OCI-LY7 (cell line): ENCODE measurements at regions not wholly inside any gene's neighbourhood (a gene's known extent, or its start where the extent isn't known, plus 50 kb on each side); places are given as distances from the start of the nearest gene placed in this dataset.

Source experiments
- BruUV-seq: library from RNA; stranded (reverse); fragments of 400-500 nt; replicated peaks from 2 replicates; lab custom pipeline; 2021; lab: Mats Ljungman, UMichigan
- CTCF ChIA-PET: fragments of 300-600 bp; sonication (Branson Sonifier 250); formaldehyde crosslinking; loops from one replicate; lab custom pipeline; 2022; ENCODE audit warnings: antibody characterized with exemption; ENCODE audit not compliant: unreplicated experiment; lab: Charles Lee
- POLR2A ChIA-PET: fragments of 300-600 bp; sonication (Branson Sonifier 250); formaldehyde crosslinking; loops from one replicate; lab custom pipeline; 2022; ENCODE audit warnings: antibody characterized with exemption; lab: Charles Lee
- DNase-seq: peaks from one replicate; pipeline ENCODE4 v3.0.0-alpha.2; 2015; ENCODE audit warnings: low spot score
- H2AFZ ChIP-seq: fragments of 200-600 bp; sonication (generic), shearing (Covaris generic); 2 replicates; pipeline ENCODE4 v1.6.1; 2014; ENCODE audit warnings: mild to moderate bottlenecking, antibody characterized with exemption, low read length, moderate library complexity
- H3K27ac ChIP-seq: fragments of 200-600 bp; sonication (generic); 2 replicates; pipeline ENCODE4 v1.5.1; 2014; ENCODE audit warnings: mixed run types, low read depth, mild to moderate bottlenecking, moderate library complexity, low read length, inconsistent platforms; ENCODE audit not compliant: poor library complexity, severe bottlenecking
- H3K36me3 ChIP-seq: fragments of 200-600 bp; sonication (generic); 2 replicates; pipeline ENCODE4 v1.6.1; 2014; ENCODE audit warnings: mild to moderate bottlenecking, antibody characterized with exemption, low read length, moderate library complexity, mixed read lengths; ENCODE audit not compliant: insufficient read depth
- H3K4me1 ChIP-seq: fragments of 200-600 bp; sonication (generic); 2 replicates; pipeline ENCODE4 v1.5.1; 2014; ENCODE audit warnings: mild to moderate bottlenecking, low read length; ENCODE audit not compliant: insufficient read depth, poor library complexity, severe bottlenecking
- H3K4me2 ChIP-seq: fragments of 200-600 bp; sonication (generic); 2 replicates; pipeline ENCODE4 v1.6.1; 2014; ENCODE audit warnings: mild to moderate bottlenecking, low read length
- H3K4me3 ChIP-seq: fragments of 200-600 bp; sonication (generic); 2 replicates; pipeline ENCODE4 v1.5.1; 2014; ENCODE audit warnings: mild to moderate bottlenecking, low read depth, low read length; ENCODE audit not compliant: poor library complexity, severe bottlenecking
- H3K79me2 ChIP-seq: fragments of 200-600 bp; sonication (generic); 2 replicates; pipeline ENCODE4 v1.6.1; 2016; ENCODE audit warnings: low read depth, mild to moderate bottlenecking, low read length, moderate library complexity, mixed read lengths; ENCODE audit not compliant: insufficient read depth
- H3K9me2 ChIP-seq: fragments of 200-600 bp; sonication (generic); 2 replicates; pipeline ENCODE4 v1.6.1; 2016; ENCODE audit warnings: mild to moderate bottlenecking, low read length, mixed read lengths; ENCODE audit not compliant: insufficient read depth
- H3K9me3 ChIP-seq: fragments of 200-600 bp; sonication (generic); 2 replicates; pipeline ENCODE4 v1.6.1; 2014; ENCODE audit warnings: mild to moderate bottlenecking, mixed run types, low read length, mixed read lengths
- H4K20me1 ChIP-seq: fragments of 200-600 bp; sonication (generic); 2 replicates; pipeline ENCODE4 v1.6.1; 2014; ENCODE audit warnings: mild to moderate bottlenecking, antibody characterized with exemption, low read length, moderate library complexity, mixed read lengths; ENCODE audit not compliant: insufficient read depth
- CTCF ChIP-seq: fragments of 200-600 bp; sonication (generic); conservative IDR thresholded peaks from 2 replicates; pipeline ENCODE4 v1.5.1; 2014; ENCODE audit warnings: mild to moderate bottlenecking, antibody characterized with exemption, low read length, moderate library complexity, mixed read lengths
- EZH2phosphoT487 ChIP-seq: fragments of 200-600 bp; sonication (generic); IDR thresholded peaks from 2 replicates; pipeline ENCODE4 v1.6.1; 2018; ENCODE audit warnings: low read depth, borderline replicate concordance, mild to moderate bottlenecking, mixed run types, antibody characterized with exemption, low read length, moderate library complexity, mixed read lengths
- intact Hi-C: fragments of 100-400 bp; cut with micrococcal nuclease; formaldehyde crosslinking; loops from one replicate; pipeline ENCODE4 v1.10.0; 2022; ENCODE audit not compliant: unreplicated experiment

- H4K20me1 ChIP-seq = no peaks in the 10 kb centered on the region
- no peak for DNase-seq
- POLR2A ChIA-PET = no interaction called here
- CTCF ChIA-PET = no interaction called here
- no peak overlapping the region for H3K27ac ChIP-seq
- H3K4me2 ChIP-seq = no peak overlapping the region
- H3K36me3 ChIP-seq = no peaks in the 10 kb centered on the region
- TF ChIP-seq CTCF (no peak), EZH2phosphoT487 (no peak)
- H3K9me3 ChIP-seq = no peaks in the 10 kb centered on the region
- no peak overlapping the region for H2AFZ ChIP-seq
- intact Hi-C loops = no loop called here
- no peaks in the 10 kb centered on the region for H3K79me2 ChIP-seq
- no TSS peak for BruUV-seq
- H3K4me1 ChIP-seq = no peaks in the 10 kb centered on the region
- no peak overlapping the region for H3K4me3 ChIP-seq
- H3K9me2 ChIP-seq = no peaks in the 10 kb centered on the region
Observed at GRCh38 chr2:6694555-6694954, 171.2 kb downstream of the CMPK2 start.

- H3K4me1 ChIP-seq = no peaks in the 10 kb centered on the region
- TF ChIP-seq CTCF = no peak
- TF ChIP-seq EZH2phosphoT487 = no peak
- H3K27ac ChIP-seq = no peak overlapping the region
- no peak for DNase-seq
- H3K79me2 ChIP-seq = no peaks in the 10 kb centered on the region
- H3K9me2 ChIP-seq = no peaks in the 10 kb centered on the region
- POLR2A ChIA-PET = interaction anchor here (0.5 to 1.2 kb wide), 3 partner anchors 25 to 1379 kb away, joined by 3 to 6 read pairs (median 4); no protein-coding TSS in a partner anchor
- H3K36me3 ChIP-seq = no peaks in the 10 kb centered on the region
- no peak overlapping the region for H2AFZ ChIP-seq
- intact Hi-C loops = no loop called here
- H3K4me3 ChIP-seq = no peak overlapping the region
- H3K9me3 ChIP-seq = peaks cover 8% of the 10 kb centered on the region; the same call in 1 of the 2 replicates
- H4K20me1 ChIP-seq = no peaks in the 10 kb centered on the region
- CTCF ChIA-PET = no interaction called here
- no peak overlapping the region for H3K4me2 ChIP-seq
- no TSS peak for BruUV-seq
Observed at GRCh38 chr2:6700335-6700734, 165.4 kb downstream of the CMPK2 start.

GRCh38 chr2:6704077-6704476, 161.6 kb downstream of the CMPK2 start:
- Histone ChIP-seq H3K9me2 (no peaks in the 10 kb centered on the region), H3K9me3 (peaks cover 8% of the 10 kb centered on the region; the same call in 1 of the 2 replicates), H3K4me2 (no peak overlapping the region), H3K79me2 (no peaks in the 10 kb centered on the region), H2AFZ (no peak overlapping the region), H3K36me3 (no peaks in the 10 kb centered on the region), H4K20me1 (no peaks in the 10 kb centered on the region), H3K4me1 (no peaks in the 10 kb centered on the region), H3K4me3 (no peak overlapping the region), H3K27ac (no peak overlapping the region)
- POLR2A ChIA-PET = no interaction called here
- intact Hi-C loops = no loop called here
- BruUV-seq = no TSS peak
- CTCF ChIA-PET = no interaction called here
- no peak for DNase-seq
- TF ChIP-seq EZH2phosphoT487 (no peak), CTCF (no peak)
